WTC11 (cell line): ENCODE measurements at regions not wholly inside any gene's neighbourhood (a gene's known extent, or its start where the extent isn't known, plus 50 kb on each side); places are given as distances from the start of the nearest gene placed in this dataset.
"Not testable (repeated sequence)": the region's sequence is repeated elsewhere in the genome, so short reads cannot be mapped to it uniquely, and the experiment has no call there.

Experiments used
- ATAC-seq: fragments of 200-7000 bp; cut with Tn5 transposase; 2 replicates; pipeline ENCODE4 v1.10.0; 2021; ENCODE audit warnings: mild to moderate bottlenecking, moderate library complexity
- CTCF ChIA-PET: fragments of 300-600 bp; sonication (Branson Sonifier 250); formaldehyde crosslinking; loops from one replicate; lab custom pipeline; 2021; ENCODE audit warnings: antibody characterized with exemption; lab: Charles Lee
- POLR2A ChIA-PET: fragments of 350-600 bp; sonication (Branson Sonifier 250); formaldehyde crosslinking; loops from one replicate; lab custom pipeline; 2021; ENCODE audit warnings: antibody characterized with exemption; lab: Charles Lee
- DNase-seq: peaks from one replicate; pipeline ENCODE4 v3.0.0; 2021; ENCODE audit warnings: low spot score
- H3K27ac Mint-ChIP-seq: 2 replicates; pipeline ENCODE4 v1.8.0; 2021; ENCODE audit warnings: mixed read lengths
- H3K27me3 Mint-ChIP-seq: 2 replicates; pipeline ENCODE4 v1.8.0; 2021; ENCODE audit warnings: low read depth, mild to moderate bottlenecking, moderate library complexity, mixed read lengths
- H3K36me3 Mint-ChIP-seq: 2 replicates; pipeline ENCODE4 v1.8.0; 2021; ENCODE audit warnings: mixed read lengths
- H3K4me1 Mint-ChIP-seq: 2 replicates; pipeline ENCODE4 v1.8.0; 2022; ENCODE audit warnings: mixed read lengths
- H3K4me3 Mint-ChIP-seq: 2 replicates; pipeline ENCODE4 v1.8.0; 2021; ENCODE audit warnings: mild to moderate bottlenecking, moderate library complexity, mixed read lengths
- H3K9me3 Mint-ChIP-seq: 2 replicates; pipeline ENCODE4 v1.8.0; 2021; ENCODE audit warnings: mixed read lengths
- EMX1 ChIP-seq: fragments of 250-450 bp; sonication (Bioruptor Pico); IDR thresholded peaks from 2 replicates; pipeline ENCODE4 v1.8.0; 2021; ENCODE audit warnings: mild to moderate bottlenecking
- ESRRA ChIP-seq: sonication (generic); formaldehyde crosslinking; IDR thresholded peaks from 2 replicates; pipeline ENCODE4 v1.8.1; 2022; ENCODE audit warnings: mild to moderate bottlenecking, missing genetic modification reagents, borderline replicate concordance
- GTF2I ChIP-seq: fragments of 250-450 bp; sonication (Bioruptor Pico); conservative IDR thresholded peaks from 2 replicates; pipeline ENCODE4 v1.4.0; 2021; ENCODE audit warnings: mild to moderate bottlenecking
- IRF2 ChIP-seq: sonication (generic); formaldehyde crosslinking; IDR thresholded peaks from 2 replicates; pipeline ENCODE4 v1.8.0; 2022; ENCODE audit warnings: low read depth, missing genetic modification reagents, borderline replicate concordance
- JUN ChIP-seq: sonication (generic); formaldehyde crosslinking; IDR thresholded peaks from 2 replicates; pipeline ENCODE4 v1.8.0; 2023; ENCODE audit warnings: mild to moderate bottlenecking, missing genetic modification reagents
- NR3C1 ChIP-seq: sonication (generic); formaldehyde crosslinking; conservative IDR thresholded peaks from 2 replicates; pipeline ENCODE4 v1.8.1; 2023; ENCODE audit warnings: low read depth, mild to moderate bottlenecking, missing genetic modification reagents
- ZNF396 ChIP-seq: fragments of 250-450 bp; sonication (Bioruptor Pico); IDR thresholded peaks from 2 replicates; pipeline ENCODE4 v1.8.0; 2021; ENCODE audit warnings: mild to moderate bottlenecking, moderate library complexity, borderline replicate concordance
- TF ChIP-seq, protein P1 (sequence below): fragments of 200-600 bp; IDR thresholded peaks from 2 replicates; pipeline ENCODE4 v1.8.0; 2022; ENCODE audit warnings: antibody characterized with exemption
- TF ChIP-seq, protein P2 (sequence below): fragments of 250-450 bp; sonication (Bioruptor Pico); IDR thresholded peaks from 2 replicates; pipeline ENCODE4 v2.1.2; 2022; ENCODE audit warnings: mild to moderate bottlenecking, moderate library complexity
- TF ChIP-seq, protein P3 (sequence below): fragments of 250-450 bp; sonication (Bioruptor Pico); IDR thresholded peaks from 2 replicates; pipeline ENCODE4 v1.9.0; 2021; ENCODE audit warnings: mild to moderate bottlenecking, borderline replicate concordance

DNA sequence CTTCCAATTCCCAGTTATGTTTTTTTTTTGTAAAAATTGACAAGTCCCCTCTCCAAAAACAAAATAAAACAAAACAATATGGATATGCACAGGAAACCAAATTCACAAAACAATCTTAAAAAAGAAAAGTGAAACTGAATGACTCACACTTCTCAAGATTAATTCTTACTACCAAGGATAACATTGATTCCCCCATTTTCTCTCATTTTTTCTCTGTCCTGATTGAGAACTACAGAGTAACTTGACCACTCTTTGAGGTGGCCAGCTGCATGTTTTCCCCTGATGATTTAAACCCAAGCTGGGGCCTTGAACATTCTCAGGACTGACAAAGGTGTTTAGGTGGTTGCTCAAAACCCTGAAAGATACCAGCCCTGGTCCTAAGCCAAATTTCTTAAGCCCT lies 149.0 kb downstream of the AHSP start (continued):
- TF ChIP-seq, protein P1, sequence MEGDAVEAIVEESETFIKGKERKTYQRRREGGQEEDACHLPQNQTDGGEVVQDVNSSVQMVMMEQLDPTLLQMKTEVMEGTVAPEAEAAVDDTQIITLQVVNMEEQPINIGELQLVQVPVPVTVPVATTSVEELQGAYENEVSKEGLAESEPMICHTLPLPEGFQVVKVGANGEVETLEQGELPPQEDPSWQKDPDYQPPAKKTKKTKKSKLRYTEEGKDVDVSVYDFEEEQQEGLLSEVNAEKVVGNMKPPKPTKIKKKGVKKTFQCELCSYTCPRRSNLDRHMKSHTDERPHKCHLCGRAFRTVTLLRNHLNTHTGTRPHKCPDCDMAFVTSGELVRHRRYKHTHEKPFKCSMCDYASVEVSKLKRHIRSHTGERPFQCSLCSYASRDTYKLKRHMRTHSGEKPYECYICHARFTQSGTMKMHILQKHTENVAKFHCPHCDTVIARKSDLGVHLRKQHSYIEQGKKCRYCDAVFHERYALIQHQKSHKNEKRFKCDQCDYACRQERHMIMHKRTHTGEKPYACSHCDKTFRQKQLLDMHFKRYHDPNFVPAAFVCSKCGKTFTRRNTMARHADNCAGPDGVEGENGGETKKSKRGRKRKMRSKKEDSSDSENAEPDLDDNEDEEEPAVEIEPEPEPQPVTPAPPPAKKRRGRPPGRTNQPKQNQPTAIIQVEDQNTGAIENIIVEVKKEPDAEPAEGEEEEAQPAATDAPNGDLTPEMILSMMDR: no peak
- TF ChIP-seq JUN (CRISPR knock-in tag) (no peak), ESRRA (CRISPR knock-in tag) (no peak), EMX1 (CRISPR knock-in tag) (no peak)
- TF ChIP-seq, protein P2, sequence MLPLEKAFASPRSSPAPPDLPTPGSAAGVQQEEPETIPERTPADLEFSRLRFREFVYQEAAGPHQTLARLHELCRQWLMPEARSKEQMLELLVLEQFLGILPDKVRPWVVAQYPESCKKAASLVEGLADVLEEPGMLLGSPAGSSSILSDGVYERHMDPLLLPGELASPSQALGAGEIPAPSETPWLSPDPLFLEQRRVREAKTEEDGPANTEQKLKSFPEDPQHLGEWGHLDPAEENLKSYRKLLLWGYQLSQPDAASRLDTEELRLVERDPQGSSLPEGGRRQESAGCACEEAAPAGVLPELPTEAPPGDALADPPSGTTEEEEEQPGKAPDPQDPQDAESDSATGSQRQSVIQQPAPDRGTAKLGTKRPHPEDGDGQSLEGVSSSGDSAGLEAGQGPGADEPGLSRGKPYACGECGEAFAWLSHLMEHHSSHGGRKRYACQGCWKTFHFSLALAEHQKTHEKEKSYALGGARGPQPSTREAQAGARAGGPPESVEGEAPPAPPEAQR: no peak

DNA sequence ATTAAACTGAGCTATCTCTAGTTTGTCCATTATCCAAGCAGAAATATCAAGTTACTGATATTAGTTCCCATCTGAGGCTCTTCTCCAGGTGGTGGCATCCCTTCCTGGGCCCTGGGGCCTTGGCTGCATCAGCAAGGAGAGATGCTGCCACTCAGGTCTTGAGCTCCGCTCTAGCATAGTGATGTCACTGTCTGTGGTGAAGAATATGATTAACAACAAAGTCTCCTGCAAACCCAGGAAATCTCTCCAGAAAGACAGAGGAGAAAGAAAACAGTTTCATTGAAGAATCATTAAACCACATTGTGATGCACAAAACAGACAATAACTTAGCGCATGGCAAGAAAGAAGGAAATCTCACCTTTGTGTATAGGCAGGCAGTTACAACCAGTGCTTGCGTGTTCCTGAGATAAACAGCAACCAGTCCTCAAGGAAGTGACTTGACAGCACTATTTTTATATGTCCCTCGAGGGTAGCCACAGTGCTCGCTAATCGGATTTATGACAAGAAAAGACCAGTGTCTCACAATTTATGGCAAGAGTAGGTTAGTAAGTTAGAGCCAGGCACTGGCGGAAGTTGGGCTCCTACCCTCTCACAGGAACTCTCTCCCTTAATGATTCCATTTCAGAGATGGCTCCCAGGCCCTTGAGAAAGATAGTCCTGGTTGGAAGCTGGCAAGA lies 151.1 kb downstream of the AHSP start:
- ChIA-PET CTCF (interaction anchor here (1.0 kb wide), 1 partner anchor 36 kb away, joined by 3 read pairs; no protein-coding TSS in a partner anchor), POLR2A (no interaction called here)
- no peak for TF ChIP-seq GTF2I
- no peak for TF ChIP-seq ZNF396 (CRISPR knock-in tag)
- no peak for TF ChIP-seq IRF2 (CRISPR knock-in tag)
- no peak for TF ChIP-seq NR3C1 (CRISPR knock-in tag)
- TF ChIP-seq, protein P3, sequence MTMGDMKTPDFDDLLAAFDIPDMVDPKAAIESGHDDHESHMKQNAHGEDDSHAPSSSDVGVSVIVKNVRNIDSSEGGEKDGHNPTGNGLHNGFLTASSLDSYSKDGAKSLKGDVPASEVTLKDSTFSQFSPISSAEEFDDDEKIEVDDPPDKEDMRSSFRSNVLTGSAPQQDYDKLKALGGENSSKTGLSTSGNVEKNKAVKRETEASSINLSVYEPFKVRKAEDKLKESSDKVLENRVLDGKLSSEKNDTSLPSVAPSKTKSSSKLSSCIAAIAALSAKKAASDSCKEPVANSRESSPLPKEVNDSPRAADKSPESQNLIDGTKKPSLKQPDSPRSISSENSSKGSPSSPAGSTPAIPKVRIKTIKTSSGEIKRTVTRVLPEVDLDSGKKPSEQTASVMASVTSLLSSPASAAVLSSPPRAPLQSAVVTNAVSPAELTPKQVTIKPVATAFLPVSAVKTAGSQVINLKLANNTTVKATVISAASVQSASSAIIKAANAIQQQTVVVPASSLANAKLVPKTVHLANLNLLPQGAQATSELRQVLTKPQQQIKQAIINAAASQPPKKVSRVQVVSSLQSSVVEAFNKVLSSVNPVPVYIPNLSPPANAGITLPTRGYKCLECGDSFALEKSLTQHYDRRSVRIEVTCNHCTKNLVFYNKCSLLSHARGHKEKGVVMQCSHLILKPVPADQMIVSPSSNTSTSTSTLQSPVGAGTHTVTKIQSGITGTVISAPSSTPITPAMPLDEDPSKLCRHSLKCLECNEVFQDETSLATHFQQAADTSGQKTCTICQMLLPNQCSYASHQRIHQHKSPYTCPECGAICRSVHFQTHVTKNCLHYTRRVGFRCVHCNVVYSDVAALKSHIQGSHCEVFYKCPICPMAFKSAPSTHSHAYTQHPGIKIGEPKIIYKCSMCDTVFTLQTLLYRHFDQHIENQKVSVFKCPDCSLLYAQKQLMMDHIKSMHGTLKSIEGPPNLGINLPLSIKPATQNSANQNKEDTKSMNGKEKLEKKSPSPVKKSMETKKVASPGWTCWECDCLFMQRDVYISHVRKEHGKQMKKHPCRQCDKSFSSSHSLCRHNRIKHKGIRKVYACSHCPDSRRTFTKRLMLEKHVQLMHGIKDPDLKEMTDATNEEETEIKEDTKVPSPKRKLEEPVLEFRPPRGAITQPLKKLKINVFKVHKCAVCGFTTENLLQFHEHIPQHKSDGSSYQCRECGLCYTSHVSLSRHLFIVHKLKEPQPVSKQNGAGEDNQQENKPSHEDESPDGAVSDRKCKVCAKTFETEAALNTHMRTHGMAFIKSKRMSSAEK (CRISPR knock-in tag): no peak
- peaks cover 56% of the 10 kb centered on the region for H3K36me3 Mint-ChIP-seq
- peaks cover 91% of the 10 kb centered on the region for H3K9me3 Mint-ChIP-seq
- H3K4me3 Mint-ChIP-seq: no peak overlapping the region
- ATAC-seq (no peak), DNase-seq (no peak)
- no peaks in the 10 kb centered on the region for H3K4me1 Mint-ChIP-seq
- no peak overlapping the region for H3K27ac Mint-ChIP-seq
- peaks cover 22% of the 10 kb centered on the region for H3K27me3 Mint-ChIP-seq

DNA sequence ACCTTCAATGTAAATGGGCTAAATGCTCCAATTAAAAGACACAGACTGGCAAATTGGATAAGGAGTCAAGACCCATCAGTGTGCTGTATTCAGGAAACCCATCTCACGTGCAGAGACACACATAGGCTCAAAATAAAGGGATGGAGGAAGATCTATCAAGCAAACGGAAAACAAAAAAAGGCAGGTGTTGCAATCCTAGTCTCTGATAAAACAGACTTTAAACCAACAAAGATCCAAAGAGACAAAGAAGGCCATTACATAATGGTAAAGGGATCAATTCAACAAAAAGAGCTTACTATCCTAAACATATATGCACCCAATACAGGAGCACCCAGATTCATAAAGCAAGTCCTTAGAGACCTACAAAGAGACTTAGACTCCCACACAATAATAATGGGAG lies 161.6 kb downstream of the AHSP start:
- CTCF ChIA-PET, POLR2A ChIA-PET, H3K4me3 Mint-ChIP-seq, DNase-seq, H3K4me1 Mint-ChIP-seq, ATAC-seq, H3K27ac Mint-ChIP-seq: not testable (repeated sequence)
- Mint-ChIP-seq H3K9me3 (peaks cover 62% of the 10 kb centered on the region), H3K27me3 (peaks cover 25% of the 10 kb centered on the region), H3K36me3 (peaks cover 44% of the 10 kb centered on the region)

DNA sequence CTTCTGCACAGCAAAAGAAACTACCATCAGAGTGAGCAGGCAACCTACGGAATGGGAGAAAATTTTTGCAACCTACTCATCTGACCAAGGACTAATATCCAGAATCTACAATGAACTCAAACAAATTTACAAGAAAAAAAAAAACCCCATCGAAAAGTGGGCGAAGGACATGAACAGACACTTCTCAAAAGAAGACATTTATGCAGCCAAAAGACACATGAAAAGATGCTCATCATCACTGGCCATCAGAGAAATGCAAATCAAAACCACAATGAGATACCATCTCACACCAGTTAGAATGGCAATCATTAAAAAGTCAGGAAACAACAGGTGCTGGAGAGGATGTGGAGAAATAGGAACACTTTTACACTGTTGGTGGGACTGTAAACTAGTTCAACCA lies 164.6 kb downstream of the AHSP start:
- DNase-seq, H3K4me3 Mint-ChIP-seq, H3K27ac Mint-ChIP-seq, CTCF ChIA-PET, H3K4me1 Mint-ChIP-seq, ATAC-seq, POLR2A ChIA-PET: not testable (repeated sequence)
- Mint-ChIP-seq H3K36me3 (peaks cover 25% of the 10 kb centered on the region), H3K27me3 (peaks cover 23% of the 10 kb centered on the region), H3K9me3 (peaks cover 41% of the 10 kb centered on the region)
